ENCODE measurements at regions not wholly inside any gene's neighbourhood (a gene's known extent, or its start where the extent isn't known, plus 50 kb on each side); places are given as distances from the start of the nearest gene placed in this dataset.

GRCh38 chr12:30329281-30329680 is 366.4 kb downstream of the IPO8 start:
- no peaks in the 10 kb centered on the region for H3K9me3 ChIP-seq (ENCODE audit: insufficient read depth, low read depth, low read length)
- H3K9me2 ChIP-seq (replicated peaks; ENCODE audit: low read depth, low read length) = no peaks in the 10 kb centered on the region
- TF ChIP-seq, protein P1, sequence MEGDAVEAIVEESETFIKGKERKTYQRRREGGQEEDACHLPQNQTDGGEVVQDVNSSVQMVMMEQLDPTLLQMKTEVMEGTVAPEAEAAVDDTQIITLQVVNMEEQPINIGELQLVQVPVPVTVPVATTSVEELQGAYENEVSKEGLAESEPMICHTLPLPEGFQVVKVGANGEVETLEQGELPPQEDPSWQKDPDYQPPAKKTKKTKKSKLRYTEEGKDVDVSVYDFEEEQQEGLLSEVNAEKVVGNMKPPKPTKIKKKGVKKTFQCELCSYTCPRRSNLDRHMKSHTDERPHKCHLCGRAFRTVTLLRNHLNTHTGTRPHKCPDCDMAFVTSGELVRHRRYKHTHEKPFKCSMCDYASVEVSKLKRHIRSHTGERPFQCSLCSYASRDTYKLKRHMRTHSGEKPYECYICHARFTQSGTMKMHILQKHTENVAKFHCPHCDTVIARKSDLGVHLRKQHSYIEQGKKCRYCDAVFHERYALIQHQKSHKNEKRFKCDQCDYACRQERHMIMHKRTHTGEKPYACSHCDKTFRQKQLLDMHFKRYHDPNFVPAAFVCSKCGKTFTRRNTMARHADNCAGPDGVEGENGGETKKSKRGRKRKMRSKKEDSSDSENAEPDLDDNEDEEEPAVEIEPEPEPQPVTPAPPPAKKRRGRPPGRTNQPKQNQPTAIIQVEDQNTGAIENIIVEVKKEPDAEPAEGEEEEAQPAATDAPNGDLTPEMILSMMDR (conservative IDR thresholded peaks at IDR 0.05; ENCODE audit: low read length) = no peak
- no peak for TF ChIP-seq EZH2phosphoT487 (IDR thresholded peaks at IDR 0.05; ENCODE audit: borderline replicate concordance)
- no peak overlapping the region for H2AFZ ChIP-seq (ENCODE audit: low read length)
- no peaks in the 10 kb centered on the region for H3K27me3 ChIP-seq (ENCODE audit: insufficient read depth, low read length, poor library complexity, severe bottlenecking)
- no peaks in the 10 kb centered on the region for H3F3A ChIP-seq (ENCODE audit: low read depth)
- no peaks in the 10 kb centered on the region for H4K20me1 ChIP-seq (ENCODE audit: insufficient read depth, low read length, poor library complexity, severe bottlenecking)
- H3K4me2 ChIP-seq (ENCODE audit: low read depth, low read length, poor library complexity, severe bottlenecking) = no peak overlapping the region
- H3K9ac ChIP-seq (ENCODE audit: low read depth, low read length, poor library complexity, severe bottlenecking) = no peak overlapping the region
- H3K4me1 ChIP-seq (ENCODE audit: insufficient read depth, low read length, poor library complexity, severe bottlenecking) = no peaks in the 10 kb centered on the region
- H3K36me3 ChIP-seq (ENCODE audit: insufficient read depth, low read length) = no peaks in the 10 kb centered on the region
- H3K4me3 ChIP-seq (ENCODE audit: low read length, poor library complexity, severe bottlenecking) = no peak overlapping the region
- H3K79me2 ChIP-seq (ENCODE audit: insufficient read depth, low read length) = no peaks in the 10 kb centered on the region

DNA sequence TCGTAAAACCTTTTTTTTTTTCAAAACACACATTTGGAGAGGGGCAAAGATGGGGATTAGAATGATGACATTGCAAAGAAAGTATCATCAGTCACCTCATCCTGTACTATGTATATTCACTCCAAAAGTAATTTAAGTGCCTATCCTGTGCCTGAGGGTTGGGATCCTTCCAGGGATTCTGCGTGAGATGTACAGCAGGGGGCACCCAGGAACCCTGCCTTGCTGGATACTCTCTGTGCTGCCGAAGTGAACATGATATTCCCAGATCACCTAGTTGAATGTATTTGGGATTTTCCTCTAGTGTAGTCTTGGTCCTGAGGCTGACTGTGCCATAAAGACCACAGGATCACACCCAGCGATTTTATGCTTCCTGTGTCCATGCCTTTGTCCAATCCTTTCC is 372.7 kb downstream of the IPO8 start:
- Histone ChIP-seq H3K9me2 (replicated peaks; ENCODE audit: low read depth, low read length) (no peaks in the 10 kb centered on the region), H3K4me3 (ENCODE audit: low read length, poor library complexity, severe bottlenecking) (no peak overlapping the region), H3K27me3 (ENCODE audit: insufficient read depth, low read length, poor library complexity, severe bottlenecking) (no peaks in the 10 kb centered on the region), H3K79me2 (ENCODE audit: insufficient read depth, low read length) (no peaks in the 10 kb centered on the region), H3K36me3 (ENCODE audit: insufficient read depth, low read length) (no peaks in the 10 kb centered on the region), H3K9me3 (ENCODE audit: insufficient read depth, low read depth, low read length) (no peaks in the 10 kb centered on the region), H3K4me2 (ENCODE audit: low read depth, low read length, poor library complexity, severe bottlenecking) (no peak overlapping the region), H3F3A (ENCODE audit: low read depth) (no peaks in the 10 kb centered on the region), H4K20me1 (ENCODE audit: insufficient read depth, low read length, poor library complexity, severe bottlenecking) (no peaks in the 10 kb centered on the region), H3K4me1 (ENCODE audit: insufficient read depth, low read length, poor library complexity, severe bottlenecking) (no peaks in the 10 kb centered on the region), H3K9ac (ENCODE audit: low read depth, low read length, poor library complexity, severe bottlenecking) (no peak overlapping the region), H2AFZ (ENCODE audit: low read length) (no peak overlapping the region)
- no peak for TF ChIP-seq EZH2phosphoT487 (IDR thresholded peaks at IDR 0.05; ENCODE audit: borderline replicate concordance)
- TF ChIP-seq, protein P1 (conservative IDR thresholded peaks at IDR 0.05; ENCODE audit: low read length) = no peak

DNA sequence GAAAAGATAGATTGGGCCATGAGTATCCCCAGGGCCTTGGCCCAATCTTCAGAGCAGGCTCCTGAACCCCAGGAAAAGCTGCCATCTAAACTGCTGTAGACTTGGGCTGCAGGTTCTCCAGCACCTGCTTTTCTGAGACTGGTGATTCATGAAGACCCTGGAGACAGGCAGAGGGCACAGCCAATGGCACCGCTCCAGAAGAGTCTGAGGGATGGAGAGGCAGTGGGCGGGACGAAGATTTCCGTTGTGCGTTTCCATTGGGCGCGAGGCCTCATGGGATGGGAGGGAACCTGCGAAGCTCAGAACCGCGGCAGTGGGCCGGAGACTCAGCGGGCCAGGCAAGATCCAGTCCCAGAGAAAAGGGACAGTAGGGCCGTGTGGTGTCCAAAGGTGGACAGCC is 375.1 kb downstream of the IPO8 start:
- Histone ChIP-seq H3K79me2 (ENCODE audit: insufficient read depth, low read length) (no peaks in the 10 kb centered on the region), H4K20me1 (ENCODE audit: insufficient read depth, low read length, poor library complexity, severe bottlenecking) (no peaks in the 10 kb centered on the region), H2AFZ (ENCODE audit: low read length) (no peak overlapping the region), H3K4me2 (ENCODE audit: low read depth, low read length, poor library complexity, severe bottlenecking) (no peak overlapping the region), H3F3A (ENCODE audit: low read depth) (no peaks in the 10 kb centered on the region), H3K36me3 (ENCODE audit: insufficient read depth, low read length) (no peaks in the 10 kb centered on the region), H3K4me3 (ENCODE audit: low read length, poor library complexity, severe bottlenecking) (no peak overlapping the region), H3K4me1 (ENCODE audit: insufficient read depth, low read length, poor library complexity, severe bottlenecking) (no peaks in the 10 kb centered on the region), H3K9ac (ENCODE audit: low read depth, low read length, poor library complexity, severe bottlenecking) (no peak overlapping the region), H3K27me3 (ENCODE audit: insufficient read depth, low read length, poor library complexity, severe bottlenecking) (no peaks in the 10 kb centered on the region), H3K9me2 (replicated peaks; ENCODE audit: low read depth, low read length) (no peaks in the 10 kb centered on the region), H3K9me3 (ENCODE audit: insufficient read depth, low read depth, low read length) (no peaks in the 10 kb centered on the region)
- TF ChIP-seq EZH2phosphoT487 (IDR thresholded peaks at IDR 0.05; ENCODE audit: borderline replicate concordance) = no peak
- TF ChIP-seq, protein P1 (conservative IDR thresholded peaks at IDR 0.05; ENCODE audit: low read length) = no peak

Measured in Loucy (cell line).